AG04449 (cell line): ENCODE measurements at regions not wholly inside any gene's neighbourhood (a gene's known extent, or its start where the extent isn't known, plus 50 kb on each side); places are given as distances from the start of the nearest gene placed in this dataset.

Experiments
- CTCF ChIA-PET: fragments of 350-600 bp; formaldehyde crosslinking; extraction: SDS; loops from one replicate; lab custom pipeline; 2021; ENCODE audit warnings: antibody characterized with exemption; lab: Yijun Ruan, JAX
- POLR2A ChIA-PET: fragments of 400-600, 350-600 bp; formaldehyde crosslinking; extraction: SDS; loops from one replicate; lab custom pipeline; 2020; ENCODE audit warnings: antibody characterized with exemption, inconsistent platforms; lab: Yijun Ruan, JAX
- DNase-seq: peaks from one replicate; pipeline ENCODE4 v3.0.0-alpha.2; 2010; ENCODE audit warnings: low read depth, low spot score
- H3K4me3 ChIP-seq: 2 replicates; pipeline ENCODE4 v1.5.1; 2011; ENCODE audit warnings: low read depth, mild to moderate bottlenecking, control low read depth, low read length
- TF ChIP-seq, protein P1 (sequence below): IDR thresholded peaks from one replicate; pipeline ENCODE4 v1.5.1; 2011; ENCODE audit warnings: mild to moderate bottlenecking, moderate library complexity, low read length, control low read depth, inconsistent platforms; ENCODE audit not compliant: insufficient read depth; ENCODE audit errors: missing control alignments

DNA sequence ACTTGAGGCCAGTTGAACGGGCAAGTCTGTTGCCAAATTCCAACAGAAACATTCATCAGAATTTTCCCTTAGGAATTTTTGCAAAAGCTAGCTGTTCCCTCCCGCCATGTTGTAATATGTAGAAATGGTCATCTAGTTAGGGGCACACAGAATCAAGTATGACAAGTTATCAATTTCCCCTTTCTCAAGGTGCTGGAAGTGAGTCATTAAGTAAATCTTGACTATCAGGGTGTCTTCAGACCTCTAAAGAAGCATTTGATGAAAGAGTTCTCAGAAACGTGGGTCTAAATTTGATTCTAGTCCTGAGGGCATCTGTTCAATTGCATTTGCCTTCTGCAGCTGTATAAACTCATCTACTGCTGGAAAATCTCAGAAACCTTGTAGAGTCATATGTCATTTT, 123.4 kb upstream of the FRMD4B start:
- POLR2A ChIA-PET, result no interaction called here
- DNase-seq, result no peak
- H3K4me3 ChIP-seq, result no peak overlapping the region
- CTCF ChIA-PET, result no interaction called here
- TF ChIP-seq, protein P1, sequence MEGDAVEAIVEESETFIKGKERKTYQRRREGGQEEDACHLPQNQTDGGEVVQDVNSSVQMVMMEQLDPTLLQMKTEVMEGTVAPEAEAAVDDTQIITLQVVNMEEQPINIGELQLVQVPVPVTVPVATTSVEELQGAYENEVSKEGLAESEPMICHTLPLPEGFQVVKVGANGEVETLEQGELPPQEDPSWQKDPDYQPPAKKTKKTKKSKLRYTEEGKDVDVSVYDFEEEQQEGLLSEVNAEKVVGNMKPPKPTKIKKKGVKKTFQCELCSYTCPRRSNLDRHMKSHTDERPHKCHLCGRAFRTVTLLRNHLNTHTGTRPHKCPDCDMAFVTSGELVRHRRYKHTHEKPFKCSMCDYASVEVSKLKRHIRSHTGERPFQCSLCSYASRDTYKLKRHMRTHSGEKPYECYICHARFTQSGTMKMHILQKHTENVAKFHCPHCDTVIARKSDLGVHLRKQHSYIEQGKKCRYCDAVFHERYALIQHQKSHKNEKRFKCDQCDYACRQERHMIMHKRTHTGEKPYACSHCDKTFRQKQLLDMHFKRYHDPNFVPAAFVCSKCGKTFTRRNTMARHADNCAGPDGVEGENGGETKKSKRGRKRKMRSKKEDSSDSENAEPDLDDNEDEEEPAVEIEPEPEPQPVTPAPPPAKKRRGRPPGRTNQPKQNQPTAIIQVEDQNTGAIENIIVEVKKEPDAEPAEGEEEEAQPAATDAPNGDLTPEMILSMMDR, result no peak

GRCh38 chr3:69505770-69506407, 120.0 kb upstream of the FRMD4B start:
- POLR2A ChIA-PET, result no interaction called here
- CTCF ChIA-PET, result no interaction called here
- DNase-seq, result no peak
- TF ChIP-seq, protein P1, result no peak
- no peak overlapping the region for H3K4me3 ChIP-seq

DNA sequence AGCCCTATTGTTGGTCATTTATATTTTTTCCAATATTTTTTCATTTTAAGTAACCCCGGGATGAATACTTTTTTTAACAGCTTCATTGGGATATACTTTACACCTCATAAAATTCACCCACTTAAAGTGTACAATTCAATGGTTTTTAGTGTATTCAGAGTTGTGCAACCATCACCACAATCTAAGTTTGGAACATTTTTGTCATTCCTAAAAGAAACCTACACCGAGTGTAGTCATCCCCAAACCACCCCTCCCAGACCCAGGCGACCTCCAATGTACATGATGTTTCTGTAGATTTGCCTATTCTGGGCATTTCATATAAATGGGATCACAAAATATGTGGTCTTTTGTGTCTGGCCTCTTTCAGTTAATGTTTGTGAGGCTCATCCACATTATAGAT, 118.3 kb upstream of the FRMD4B start:
- DNase-seq, result no peak
- POLR2A ChIA-PET, result no interaction called here
- TF ChIP-seq, protein P1, result no peak
- CTCF ChIA-PET, result no interaction called here
- no peak overlapping the region for H3K4me3 ChIP-seq

DNA sequence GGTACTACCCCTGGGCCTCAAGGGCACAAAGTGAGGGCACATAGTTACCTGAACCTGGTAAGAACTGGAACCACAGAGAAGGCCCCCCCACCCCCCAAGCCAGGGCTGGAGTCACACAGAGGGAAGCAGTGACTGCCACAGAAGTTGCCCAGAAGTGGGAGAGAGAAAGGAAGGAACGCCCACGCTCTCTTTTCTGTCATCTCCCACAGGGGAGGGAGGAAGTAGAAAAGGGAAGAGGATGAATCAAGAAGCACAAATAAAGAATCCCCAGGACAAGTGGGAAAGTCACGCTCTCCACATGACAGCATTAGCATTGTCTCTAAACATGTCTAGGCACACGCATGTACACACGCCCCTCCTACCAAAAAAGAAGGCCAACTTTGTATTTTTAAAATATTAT, 114.7 kb upstream of the FRMD4B start:
- no peak overlapping the region for H3K4me3 ChIP-seq
- DNase-seq, result no peak
- ChIA-PET CTCF (no interaction called here), POLR2A (no interaction called here)
- TF ChIP-seq, protein P1, result no peak

DNA sequence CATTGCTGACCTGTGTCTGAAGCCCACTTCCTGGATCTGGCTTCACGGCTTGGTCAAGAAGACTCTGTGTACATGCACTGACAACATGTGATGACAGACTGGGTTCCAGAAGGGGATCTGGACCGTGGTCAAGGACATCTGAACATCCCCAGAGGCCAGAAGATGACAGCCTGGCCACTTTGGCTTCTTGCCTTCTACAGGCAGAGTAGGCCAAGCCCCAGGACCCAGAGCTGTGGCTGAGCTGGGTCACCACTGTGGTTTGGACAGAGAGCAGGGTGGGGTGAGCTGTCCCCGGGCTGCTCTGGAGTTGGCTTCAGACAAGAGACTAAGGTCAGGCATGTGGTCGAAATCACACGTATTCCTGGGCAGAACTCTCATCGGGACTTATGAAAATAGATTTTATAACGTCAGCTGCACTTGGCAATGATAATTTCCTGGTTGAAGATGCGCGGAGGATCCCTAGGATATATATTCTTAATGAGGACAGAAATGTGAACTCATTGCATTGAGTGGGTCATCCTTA, 114.1 kb upstream of the FRMD4B start:
- TF ChIP-seq, protein P1, result no peak
- ChIA-PET POLR2A (no interaction called here), CTCF (no interaction called here)
- H3K4me3 ChIP-seq, result no peak overlapping the region
- DNase-seq, result no peak

DNA sequence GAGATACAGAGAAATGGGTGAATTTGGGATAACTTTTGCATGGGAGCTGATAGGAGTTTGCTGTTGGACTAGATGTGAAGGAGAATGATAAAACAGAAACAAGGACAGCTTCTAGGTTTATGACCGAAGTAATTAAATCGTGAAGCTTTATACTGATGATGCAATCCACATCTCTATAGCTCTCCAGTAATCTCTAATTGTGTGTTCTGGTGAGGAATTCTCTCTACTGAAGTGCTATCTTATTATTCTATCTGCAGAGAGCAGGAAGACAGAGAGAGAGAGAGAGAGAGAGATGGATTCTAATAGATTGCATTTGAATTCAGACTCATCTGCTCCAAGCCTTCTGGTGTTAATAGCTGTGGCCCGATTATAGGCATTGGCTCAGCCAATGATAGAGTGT, 113.5 kb upstream of the FRMD4B start:
- ChIA-PET CTCF (no interaction called here), POLR2A (no interaction called here)
- DNase-seq, result no peak
- TF ChIP-seq, protein P1, result no peak
- H3K4me3 ChIP-seq, result no peak overlapping the region
